Left ventricle myocardium inferior (tissue), 1 donor: ENCODE measurements at regions not wholly inside any gene's neighbourhood (a gene's known extent, or its start where the extent isn't known, plus 50 kb on each side); places are given as distances from the start of the nearest gene placed in this dataset.

Experiments
- DNase-seq: peaks from one replicate; pipeline ENCODE4 v3.0.0-alpha.2; 2020
- H3K27ac ChIP-seq: fragments of 200-600 bp; replicated peaks from 2 replicates; pipeline ENCODE4 v1.8.0; 2021
- H3K27me3 ChIP-seq: fragments of 200-600 bp; 2 replicates; pipeline ENCODE4 v1.8.0; 2021; ENCODE audit warnings: low read depth
- H3K36me3 ChIP-seq: fragments of 200-600 bp; 2 replicates; pipeline ENCODE4 v1.8.0; 2021
- H3K4me1 ChIP-seq: fragments of 200-600 bp; 2 replicates; pipeline ENCODE4 v1.8.0; 2021
- H3K4me3 ChIP-seq: fragments of 200-600 bp; 2 replicates; pipeline ENCODE4 v1.8.0; 2021; ENCODE audit warnings: mild to moderate bottlenecking, moderate library complexity
- H3K9me3 ChIP-seq: fragments of 200-600 bp; replicated peaks from 2 replicates; pipeline ENCODE4 v1.8.0; 2021
- intact Hi-C: fragments of 100-400 bp; cut with micrococcal nuclease; formaldehyde crosslinking; loops from one replicate; pipeline ENCODE4 v1.11.0; 2022
- TF ChIP-seq, protein P1 (sequence below): fragments of 200-600 bp; IDR thresholded peaks from 2 replicates; pipeline ENCODE4 v1.8.0; 2021; ENCODE audit warnings: antibody characterized with exemption, mild to moderate bottlenecking, borderline replicate concordance
- donor health status: DM: no; HTN: yes; CAD: no; lungs with severe emphysema.

DNA sequence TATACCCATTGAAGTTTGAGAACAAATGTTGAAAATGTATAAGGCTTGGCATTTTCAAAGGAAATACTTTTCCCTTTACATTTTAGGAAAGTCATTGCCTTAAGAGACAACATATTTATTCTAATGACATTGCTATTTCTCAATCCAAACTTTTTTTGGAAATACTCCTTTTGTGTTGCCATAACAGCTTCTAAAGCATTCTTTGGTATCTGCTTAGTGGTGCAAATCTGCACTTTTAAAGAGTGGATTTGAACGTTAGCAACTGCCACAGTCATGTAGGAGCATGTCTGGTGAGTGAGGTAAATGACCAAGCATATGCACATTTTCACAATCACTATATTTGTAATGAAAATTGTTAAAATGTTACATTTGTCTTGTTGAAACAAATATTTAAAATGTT lies 124.4 kb upstream of the GORAB start:
- H3K27me3 ChIP-seq = no peaks in the 10 kb centered on the region
- H3K9me3 ChIP-seq = peaks cover 5% of the 10 kb centered on the region
- H3K4me3 ChIP-seq = no peak overlapping the region
- DNase-seq = no peak
- peaks cover 13% of the 10 kb centered on the region for H3K4me1 ChIP-seq
- H3K27ac ChIP-seq = no peak overlapping the region
- TF ChIP-seq, protein P1, sequence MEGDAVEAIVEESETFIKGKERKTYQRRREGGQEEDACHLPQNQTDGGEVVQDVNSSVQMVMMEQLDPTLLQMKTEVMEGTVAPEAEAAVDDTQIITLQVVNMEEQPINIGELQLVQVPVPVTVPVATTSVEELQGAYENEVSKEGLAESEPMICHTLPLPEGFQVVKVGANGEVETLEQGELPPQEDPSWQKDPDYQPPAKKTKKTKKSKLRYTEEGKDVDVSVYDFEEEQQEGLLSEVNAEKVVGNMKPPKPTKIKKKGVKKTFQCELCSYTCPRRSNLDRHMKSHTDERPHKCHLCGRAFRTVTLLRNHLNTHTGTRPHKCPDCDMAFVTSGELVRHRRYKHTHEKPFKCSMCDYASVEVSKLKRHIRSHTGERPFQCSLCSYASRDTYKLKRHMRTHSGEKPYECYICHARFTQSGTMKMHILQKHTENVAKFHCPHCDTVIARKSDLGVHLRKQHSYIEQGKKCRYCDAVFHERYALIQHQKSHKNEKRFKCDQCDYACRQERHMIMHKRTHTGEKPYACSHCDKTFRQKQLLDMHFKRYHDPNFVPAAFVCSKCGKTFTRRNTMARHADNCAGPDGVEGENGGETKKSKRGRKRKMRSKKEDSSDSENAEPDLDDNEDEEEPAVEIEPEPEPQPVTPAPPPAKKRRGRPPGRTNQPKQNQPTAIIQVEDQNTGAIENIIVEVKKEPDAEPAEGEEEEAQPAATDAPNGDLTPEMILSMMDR = no peak
- H3K36me3 ChIP-seq = no peaks in the 10 kb centered on the region
- intact Hi-C loops = no loop called here

- peaks cover 30% of the 10 kb centered on the region for H3K4me1 ChIP-seq
- H3K36me3 ChIP-seq = no peaks in the 10 kb centered on the region
- TF ChIP-seq, protein P1 = no peak
- no peak for DNase-seq
- H3K9me3 ChIP-seq = peaks cover 2% of the 10 kb centered on the region
- no peaks in the 10 kb centered on the region for H3K27me3 ChIP-seq
- H3K27ac ChIP-seq = peak overlapping the region; percentile 62
- intact Hi-C loops = no loop called here
- H3K4me3 ChIP-seq = no peak overlapping the region
Measured at GRCh38 chr1:170410401-170411166, 121.4 kb upstream of the GORAB start.

GRCh38 chr1:170414989-170415709 lies 116.8 kb upstream of the GORAB start:
- no peaks in the 10 kb centered on the region for H3K36me3 ChIP-seq
- H3K27ac ChIP-seq = peak overlapping the region; percentile 72
- H3K27me3 ChIP-seq = no peaks in the 10 kb centered on the region
- no peak overlapping the region for H3K4me3 ChIP-seq
- peaks cover 32% of the 10 kb centered on the region for H3K4me1 ChIP-seq
- TF ChIP-seq, protein P1 = no peak
- no peaks in the 10 kb centered on the region for H3K9me3 ChIP-seq
- DNase-seq = no peak
- intact Hi-C loops = no loop called here

GRCh38 chr1:170415710-170416372 lies 116.1 kb upstream of the GORAB start:
- TF ChIP-seq, protein P1 = no peak
- Histone ChIP-seq H3K36me3 (no peaks in the 10 kb centered on the region), H3K4me1 (peaks cover 25% of the 10 kb centered on the region), H3K27me3 (no peaks in the 10 kb centered on the region), H3K27ac (peak overlapping the region; percentile 72), H3K4me3 (no peak overlapping the region), H3K9me3 (no peaks in the 10 kb centered on the region)
- DNase-seq = no peak
- intact Hi-C loops = no loop called here

GRCh38 chr1:170424346-170424745 lies 107.6 kb upstream of the GORAB start:
- Histone ChIP-seq H3K27me3 (no peaks in the 10 kb centered on the region), H3K9me3 (no peaks in the 10 kb centered on the region), H3K4me3 (no peak overlapping the region), H3K4me1 (no peaks in the 10 kb centered on the region), H3K27ac (no peak overlapping the region), H3K36me3 (no peaks in the 10 kb centered on the region)
- intact Hi-C loops = no loop called here
- TF ChIP-seq, protein P1 = no peak
- no peak for DNase-seq
